ENCODE measurements at regions not wholly inside any gene's neighbourhood (a gene's known extent, or its start where the extent isn't known, plus 50 kb on each side); places are given as distances from the start of the nearest gene placed in this dataset.

- no peak for DNase-seq (ENCODE audit: low spot score)
Observed at GRCh38 chr12:13503094-13503835, 306.7 kb downstream of the EMP1 start.

- no peak for DNase-seq (ENCODE audit: low spot score)
Observed at GRCh38 chr12:13499008-13499407, 302.5 kb downstream of the EMP1 start.

GRCh38 chr12:13496111-13496510 is 299.6 kb downstream of the EMP1 start:
- DNase-seq (ENCODE audit: low spot score): no peak

- no peak for DNase-seq (ENCODE audit: low spot score)
Observed at GRCh38 chr12:13489246-13489645, 292.7 kb downstream of the EMP1 start.

GRCh38 chr12:13487326-13487725 is 290.8 kb downstream of the EMP1 start:
- no peak for DNase-seq (ENCODE audit: low spot score)

GRCh38 chr12:13486794-13487193 is 290.3 kb downstream of the EMP1 start:
- no peak for DNase-seq (ENCODE audit: low spot score)

GRCh38 chr12:13478650-13479181 is 282.2 kb downstream of the EMP1 start:
- DNase-seq (ENCODE audit: low spot score): no peak

- DNase-seq (ENCODE audit: low spot score): no peak
Observed at GRCh38 chr12:13474381-13474780, 277.9 kb downstream of the EMP1 start.

- DNase-seq (ENCODE audit: low spot score): no peak
Observed at GRCh38 chr12:13472690-13473089, 276.2 kb downstream of the EMP1 start.

- DNase-seq (ENCODE audit: low spot score): no peak
Observed at GRCh38 chr12:13471471-13471870, 274.9 kb downstream of the EMP1 start.

- DNase-seq (ENCODE audit: low spot score): no peak
Observed at GRCh38 chr12:13465635-13466034, 269.1 kb downstream of the EMP1 start.

- no peak for DNase-seq (ENCODE audit: low spot score)
Observed at GRCh38 chr12:13463189-13463588, 266.7 kb downstream of the EMP1 start.

GRCh38 chr12:13462450-13462849 is 265.9 kb downstream of the EMP1 start:
- DNase-seq (ENCODE audit: low spot score): no peak

- no peak for DNase-seq (ENCODE audit: low spot score)
Observed at GRCh38 chr12:13455778-13456144, 259.2 kb downstream of the EMP1 start.

GRCh38 chr12:13454991-13455777 is 258.7 kb downstream of the EMP1 start:
- no peak for DNase-seq (ENCODE audit: low spot score)

- no peak for DNase-seq (ENCODE audit: low spot score)
Observed at GRCh38 chr12:13452955-13453570, 256.5 kb downstream of the EMP1 start.

GRCh38 chr12:13451776-13452175 is 255.2 kb downstream of the EMP1 start:
- no peak for DNase-seq (ENCODE audit: low spot score)

- no peak for DNase-seq (ENCODE audit: low spot score)
Observed at GRCh38 chr12:13450231-13451080, 253.9 kb downstream of the EMP1 start.

GRCh38 chr12:13444076-13444475 is 247.6 kb downstream of the EMP1 start:
- DNase-seq (ENCODE audit: low spot score): no peak

GRCh38 chr12:13443498-13443897 is 247.0 kb downstream of the EMP1 start:
- DNase-seq (ENCODE audit: low spot score): no peak

- DNase-seq (ENCODE audit: low spot score): no peak
Observed at GRCh38 chr12:13443028-13443427, 246.5 kb downstream of the EMP1 start.

GRCh38 chr12:13442457-13442856 is 245.9 kb downstream of the EMP1 start:
- DNase-seq (ENCODE audit: low spot score): no peak
